C4-2B (cell line): ENCODE measurements at regions not wholly inside any gene's neighbourhood (a gene's known extent, or its start where the extent isn't known, plus 50 kb on each side); places are given as distances from the start of the nearest gene placed in this dataset.

Experiments used
- CTCF ChIP-seq: fragments of 450-650 bp; conservative IDR thresholded peaks from 2 replicates; pipeline ENCODE4 v1.5.1; 2017; ENCODE audit warnings: mild to moderate bottlenecking
- ZFX ChIP-seq: fragments of 450-650 bp; IDR thresholded peaks from 2 replicates; pipeline ENCODE4 v1.6.1; 2017

GRCh38 chr21:39007532-39007931 lies 175.7 kb downstream of the PSMG1 start:
- TF ChIP-seq CTCF = no peak
- no peak for TF ChIP-seq ZFX
